GM18502 (cell line): ENCODE measurements at regions not wholly inside any gene's neighbourhood (a gene's known extent, or its start where the extent isn't known, plus 50 kb on each side); places are given as distances from the start of the nearest gene placed in this dataset.

Experiments
- ATAC-seq: cut with Tn5 transposase; IDR thresholded peaks from one replicate; pipeline ENCODE4 v1.9.1; 2021; ENCODE audit warnings: mild to moderate bottlenecking; ENCODE audit not compliant: unreplicated experiment, poor library complexity

DNA sequence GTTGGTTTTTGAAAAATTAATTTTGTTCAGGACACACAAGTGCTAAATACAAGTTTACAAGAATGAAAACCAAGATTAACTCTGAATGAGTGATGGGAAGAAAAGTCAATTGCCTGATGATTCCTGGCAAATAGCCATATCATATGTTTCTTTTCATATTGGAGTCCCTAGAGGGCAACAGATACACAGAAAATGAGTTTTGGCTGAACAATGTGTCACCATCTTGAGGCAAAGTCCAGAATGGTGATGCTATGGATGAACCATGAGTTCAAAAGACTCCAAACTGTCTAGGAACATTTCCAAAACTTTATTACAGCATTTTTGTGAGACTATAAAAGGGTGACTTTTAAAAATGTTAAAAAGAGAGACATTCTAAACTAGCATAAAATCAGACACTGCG, 382.9 kb downstream of the TMEM161B start:
- no peak for ATAC-seq

DNA sequence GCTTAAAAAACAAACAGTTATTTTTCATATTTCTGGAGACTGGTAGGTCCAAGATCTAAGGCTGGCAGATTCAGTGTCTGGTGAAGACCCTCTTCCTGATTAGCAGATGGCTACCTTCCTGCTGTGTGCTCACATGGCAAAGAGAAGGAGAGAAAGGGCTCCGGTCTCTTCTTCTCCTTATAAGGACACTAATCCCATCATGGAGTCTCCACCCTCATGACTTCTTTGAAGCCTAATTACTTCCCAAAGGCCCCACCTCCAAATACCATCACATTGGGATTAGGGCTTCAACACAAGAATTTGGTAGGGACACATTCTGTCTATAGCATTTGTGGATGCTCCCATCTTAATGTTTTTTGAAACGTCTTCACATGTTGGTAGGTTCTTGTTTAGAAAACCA, 391.1 kb downstream of the TMEM161B start:
- ATAC-seq = no peak

DNA sequence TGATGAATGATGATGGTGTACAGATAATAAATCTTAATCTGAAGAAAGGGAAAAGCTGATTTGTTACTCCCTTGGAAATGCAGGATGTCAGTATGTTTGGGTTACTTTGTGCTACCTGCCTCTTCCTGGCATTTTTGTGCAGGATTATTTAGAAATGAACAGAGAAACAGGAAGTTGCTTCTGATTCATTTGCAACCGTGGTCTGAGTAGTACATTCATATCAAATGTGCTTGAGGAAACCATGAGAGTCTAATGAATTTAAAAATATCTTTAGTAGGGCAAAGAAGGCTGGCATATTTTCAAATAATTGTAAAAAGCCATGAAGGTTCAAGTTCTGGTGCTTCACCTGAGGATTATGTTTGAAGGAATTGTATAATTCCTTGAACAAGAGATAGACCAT, 391.6 kb downstream of the TMEM161B start:
- no peak for ATAC-seq

DNA sequence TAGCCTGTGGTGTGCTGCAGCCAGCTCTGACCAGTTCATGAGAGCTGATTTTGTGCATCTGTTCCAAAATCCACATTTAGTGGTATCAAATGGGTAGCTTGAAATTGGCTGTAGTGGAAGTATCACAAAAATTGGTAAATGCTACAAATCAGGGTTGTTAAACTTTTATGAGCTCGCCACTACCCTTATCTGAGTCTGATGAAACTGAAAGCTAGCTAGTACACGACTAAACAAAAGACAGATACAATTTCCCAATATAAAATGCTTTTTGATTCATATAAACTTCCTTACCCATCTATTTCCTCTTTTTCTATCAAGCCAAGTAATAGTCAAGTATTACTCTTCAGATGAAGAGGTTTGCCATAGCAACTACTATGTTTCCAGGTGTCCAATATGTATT, 392.0 kb downstream of the TMEM161B start:
- ATAC-seq = no peak

GRCh38 chr5:87872986-87873385, 395.7 kb downstream of the TMEM161B start:
- ATAC-seq = no peak

DNA sequence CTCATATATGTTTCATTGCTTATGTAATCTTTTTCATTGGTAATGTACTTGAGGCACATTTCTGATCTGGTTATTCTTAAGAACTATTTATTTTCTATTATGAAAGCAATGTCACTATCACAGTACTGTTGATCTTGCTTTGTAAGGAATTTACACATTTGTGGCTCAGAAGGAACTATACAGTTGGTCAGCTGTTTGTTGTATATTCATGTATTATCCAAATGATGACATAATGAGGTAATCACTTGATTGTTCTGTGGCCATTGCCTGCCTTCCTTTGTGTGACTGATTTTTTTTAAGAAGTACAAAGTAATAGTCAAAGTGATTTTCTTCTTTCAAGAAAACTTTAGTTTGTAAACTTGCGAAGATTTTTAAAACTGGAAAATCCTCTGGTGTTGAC, 399.9 kb downstream of the TMEM161B start:
- ATAC-seq = no peak

DNA sequence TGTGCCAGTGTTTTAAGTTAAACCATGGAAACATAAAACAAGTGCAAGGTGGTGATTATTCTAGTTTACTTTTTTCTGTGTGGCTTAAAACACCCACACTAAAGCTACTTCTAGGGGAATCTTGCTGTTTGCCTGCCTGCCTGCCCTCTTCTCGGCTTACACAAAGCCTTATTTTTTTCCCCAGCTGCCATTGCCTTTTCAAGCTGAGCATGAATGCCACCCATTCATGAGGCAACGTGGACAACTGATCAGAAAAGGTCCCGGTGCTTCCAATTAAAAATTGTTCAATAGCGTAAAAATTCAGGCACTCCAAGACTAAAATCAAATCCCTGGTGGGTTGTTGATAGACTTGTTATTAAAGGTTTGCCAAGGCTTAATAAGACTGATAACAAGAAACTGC, 401.4 kb downstream of the TMEM161B start:
- no peak for ATAC-seq

- no peak for ATAC-seq
Measured at GRCh38 chr5:87853541-87853940, 415.1 kb downstream of the TMEM161B start.

GRCh38 chr5:87851603-87852002, 417.0 kb downstream of the TMEM161B start:
- ATAC-seq = no peak

DNA sequence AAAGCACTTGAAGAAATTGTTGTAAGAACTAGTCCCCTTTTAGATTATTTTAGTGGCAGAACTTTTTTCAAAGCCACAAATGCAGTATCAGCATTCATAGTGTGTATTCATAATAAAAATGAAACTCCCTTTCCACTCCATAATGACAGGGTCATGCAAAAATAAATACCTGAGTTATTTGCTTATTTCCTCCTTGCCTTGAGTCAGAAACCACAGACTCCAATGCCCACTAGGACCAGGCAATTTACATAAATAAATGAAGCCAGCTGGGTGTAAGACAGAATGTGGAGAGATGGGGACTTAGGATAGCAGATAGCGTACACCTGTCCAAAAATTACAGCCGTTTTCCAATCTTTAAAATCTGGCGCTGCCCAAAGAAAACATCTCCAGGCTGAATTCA, 417.8 kb downstream of the TMEM161B start:
- ATAC-seq = peak; percentile 68

DNA sequence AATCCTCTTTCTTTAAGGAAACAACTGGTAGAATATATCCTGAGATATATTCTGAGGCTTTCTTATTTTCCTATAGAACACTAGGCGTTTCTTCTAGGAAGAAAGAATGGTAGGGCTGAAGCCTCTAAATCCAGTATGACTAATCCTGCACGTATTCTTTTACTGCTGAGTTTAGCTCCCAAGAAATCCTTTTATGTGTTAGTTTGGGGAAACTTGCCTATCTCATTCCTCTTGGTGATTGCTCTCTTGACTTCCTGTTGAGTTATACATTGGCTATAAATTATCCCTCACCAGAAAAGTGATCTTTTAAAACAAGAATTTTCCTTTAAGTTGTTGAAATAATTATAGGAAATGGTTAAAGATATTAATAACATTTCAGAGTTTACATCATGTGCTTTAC, 422.9 kb downstream of the TMEM161B start:
- no peak for ATAC-seq

DNA sequence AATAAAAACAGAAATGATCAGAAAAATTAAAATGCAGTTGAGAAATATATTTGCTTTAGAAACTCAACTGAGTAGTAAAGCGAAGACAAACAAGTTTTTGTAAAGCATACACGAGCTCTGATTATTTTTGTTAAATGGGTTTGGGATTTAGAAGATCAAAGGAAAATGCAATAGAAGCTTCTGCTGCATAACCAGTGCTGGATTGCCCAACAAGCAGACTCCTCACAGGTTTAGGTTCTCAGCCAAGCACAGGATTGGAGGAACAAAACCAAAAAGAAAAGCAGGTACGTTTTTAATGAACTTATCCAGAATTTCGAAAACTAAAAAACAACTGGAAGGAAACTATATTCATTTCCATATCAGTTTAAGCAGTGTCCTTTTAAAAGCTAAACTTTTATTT, 423.8 kb downstream of the TMEM161B start:
- ATAC-seq = no peak

- no peak for ATAC-seq
Measured at GRCh38 chr5:87844449-87844848, 424.2 kb downstream of the TMEM161B start.

DNA sequence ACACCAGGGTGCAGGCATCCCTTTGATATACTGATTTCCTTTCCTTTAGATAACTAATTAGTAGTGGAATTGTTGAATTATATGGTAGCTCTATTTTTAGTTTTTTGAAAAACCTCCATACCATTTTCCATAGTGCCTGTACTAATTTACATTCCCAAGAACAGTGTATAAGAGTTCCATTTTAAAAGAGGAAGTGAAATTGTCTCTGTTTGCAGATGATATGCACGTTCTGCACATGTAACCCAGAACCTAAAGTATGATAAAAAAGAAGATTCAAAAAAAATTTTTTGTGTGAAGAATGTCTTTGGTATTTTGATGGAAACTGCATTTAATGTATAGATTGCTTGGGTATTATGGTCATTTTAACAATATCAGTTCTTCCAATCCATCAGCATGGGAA, 424.0 kb upstream of the CCNH start:
- peak; percentile 65 for ATAC-seq

GRCh38 chr5:87831499-87831898, 418.8 kb upstream of the CCNH start:
- no peak for ATAC-seq

GRCh38 chr5:87829217-87829551, 416.5 kb upstream of the CCNH start:
- no peak for ATAC-seq

GRCh38 chr5:87828545-87829216, 416.0 kb upstream of the CCNH start:
- ATAC-seq = no peak

- no peak for ATAC-seq
Measured at GRCh38 chr5:87827539-87827938, 414.8 kb upstream of the CCNH start.

GRCh38 chr5:87826507-87826906, 413.8 kb upstream of the CCNH start:
- no peak for ATAC-seq

- ATAC-seq = no peak
Measured at GRCh38 chr5:87825583-87825982, 412.9 kb upstream of the CCNH start.

DNA sequence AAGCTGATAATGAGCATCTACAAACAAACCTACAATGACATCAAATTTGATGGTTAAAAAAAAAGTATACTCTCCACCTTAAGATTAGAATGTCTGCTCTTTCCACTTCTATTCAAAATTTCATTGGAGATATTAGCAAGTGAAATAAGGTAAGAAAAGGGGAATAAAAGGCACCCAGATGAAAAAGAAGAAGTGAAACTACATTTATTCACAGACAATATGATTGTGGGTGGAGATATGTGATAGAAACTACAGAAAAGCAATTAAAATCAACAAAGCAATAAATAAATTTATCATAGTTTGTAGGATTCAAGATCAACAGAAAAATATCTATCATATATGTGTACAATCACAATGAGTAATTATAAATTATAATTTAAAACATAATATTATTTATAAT, 395.1 kb upstream of the CCNH start:
- ATAC-seq = no peak

DNA sequence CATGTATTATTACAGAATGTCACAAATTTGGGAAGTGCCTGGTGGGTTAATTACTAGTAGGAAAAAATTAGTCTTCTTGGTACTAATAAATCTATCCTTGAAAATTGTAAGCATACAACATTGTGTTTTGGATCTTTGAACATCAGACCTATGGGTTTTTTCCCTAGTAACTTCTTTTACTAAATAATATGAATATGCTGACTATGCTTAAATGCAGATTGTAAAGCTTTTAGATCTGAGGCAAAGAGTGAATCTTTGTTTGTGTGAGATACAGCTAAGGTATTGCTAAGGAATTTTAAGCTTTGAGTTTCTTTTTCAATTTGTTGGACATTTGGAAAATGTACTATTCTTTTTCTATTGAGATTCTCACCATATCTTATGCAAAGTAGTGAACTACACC, 390.6 kb upstream of the CCNH start:
- ATAC-seq = no peak

- ATAC-seq = no peak
Measured at GRCh38 chr5:87791869-87792268, 379.1 kb upstream of the CCNH start.
